Endodermal cell (in vitro differentiated cells): ENCODE measurements at regions not wholly inside any gene's neighbourhood (a gene's known extent, or its start where the extent isn't known, plus 50 kb on each side); places are given as distances from the start of the nearest gene placed in this dataset.

Experiments
- DNase-seq: peaks from one replicate; pipeline ENCODE4 v3.0.0-alpha.2; 2017
- H3K27ac ChIP-seq: 2 replicates; pipeline ENCODE4 v1.5.1; 2013; ENCODE audit warnings: mild to moderate bottlenecking, low read depth, low read length, moderate library complexity
- H3K27me3 ChIP-seq: 2 replicates; pipeline ENCODE4 v1.6.1; 2013; ENCODE audit warnings: mild to moderate bottlenecking, low read length, moderate library complexity; ENCODE audit not compliant: insufficient read depth, control insufficient read depth, poor library complexity, severe bottlenecking
- H3K36me3 ChIP-seq: 2 replicates; pipeline ENCODE4 v1.7.0; 2013; ENCODE audit warnings: mild to moderate bottlenecking, low read length, moderate library complexity; ENCODE audit not compliant: control insufficient read depth, insufficient read depth
- H3K4me1 ChIP-seq: one replicate; pipeline ENCODE4 v1.7.0; 2013; ENCODE audit warnings: low read length; ENCODE audit not compliant: control insufficient read depth, insufficient read depth
- H3K4me3 ChIP-seq: 2 replicates; pipeline ENCODE4 v1.5.1; 2013; ENCODE audit warnings: mild to moderate bottlenecking, low read length, moderate library complexity
- H3K9ac ChIP-seq: 2 replicates; pipeline ENCODE4 v1.6.1; 2013; ENCODE audit warnings: mild to moderate bottlenecking, low read length, moderate library complexity; ENCODE audit not compliant: poor library complexity, severe bottlenecking; ENCODE audit errors: extremely low read depth
- H3K9me3 ChIP-seq: 2 replicates; pipeline ENCODE4 v1.6.1; 2013; ENCODE audit warnings: mild to moderate bottlenecking, low read length, moderate library complexity; ENCODE audit not compliant: control insufficient read depth
- H3K27ac Mint-ChIP-seq: 2 replicates; pipeline ENCODE4 v1.8.0; 2020; ENCODE audit warnings: mixed read lengths
- H3K27me3 Mint-ChIP-seq: 2 replicates; pipeline ENCODE4 v1.8.0; 2021; ENCODE audit warnings: mild to moderate bottlenecking, mixed read lengths; ENCODE audit not compliant: insufficient read depth
- H3K36me3 Mint-ChIP-seq: 2 replicates; pipeline ENCODE4 v1.8.0; 2020; ENCODE audit warnings: low read depth, mixed read lengths
- H3K4me1 Mint-ChIP-seq: 2 replicates; pipeline ENCODE4 v1.8.0; 2020; ENCODE audit warnings: mixed read lengths
- H3K4me3 Mint-ChIP-seq: 2 replicates; pipeline ENCODE4 v1.8.0; 2020; ENCODE audit warnings: mild to moderate bottlenecking, moderate library complexity, mixed read lengths
- H3K9me3 Mint-ChIP-seq: 2 replicates; pipeline ENCODE4 v1.8.0; 2020; ENCODE audit warnings: mild to moderate bottlenecking, mixed read lengths
- CTCF ChIP-seq: fragments of 200-600 bp; sonication (generic); conservative IDR thresholded peaks from 2 replicates; pipeline ENCODE4 v1.5.0; 2021; ENCODE audit warnings: antibody characterized with exemption, mild to moderate bottlenecking
- WGBS, 2 experiments: methylation state at CpG; one replicate each; pipeline versions ENCODE4 v1.1.5 to v1.1.7; 2013; ENCODE audit warnings: missing lambda C conversion rate in 2 of 2, mixed read lengths in 1 of 2; ENCODE audit not compliant: insufficient coverage in 1 of 2, insufficient read length in 1 of 2; 5-methylcytosine and 5-hydroxymethylcytosine counted together

DNA sequence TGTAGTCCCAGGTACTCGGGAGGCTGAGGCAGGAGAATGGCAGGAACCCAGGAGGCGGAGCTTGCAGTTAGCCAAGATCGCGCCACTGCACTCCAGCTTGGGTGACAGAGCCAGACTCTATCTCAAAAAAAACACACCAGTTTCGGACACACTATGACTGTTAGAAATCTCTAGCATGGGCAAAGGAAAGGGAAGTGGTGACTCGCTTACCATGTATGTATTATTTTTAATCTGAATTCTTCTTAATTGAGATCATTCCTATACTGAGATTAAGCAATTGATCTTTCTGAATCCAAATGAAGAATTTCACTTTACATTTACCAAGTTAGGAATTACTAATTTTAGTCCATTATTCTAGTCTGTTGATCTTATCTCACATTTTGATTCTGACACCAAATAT lies 459.2 kb upstream of the ALCAM start:
- no peak overlapping the region for H3K4me3 Mint-ChIP-seq
- no peak for DNase-seq
- H3K4me1 ChIP-seq, result no peaks in the 10 kb centered on the region
- no peak overlapping the region for H3K27ac Mint-ChIP-seq
- no peak overlapping the region for H3K9ac ChIP-seq
- no peak overlapping the region for H3K27ac ChIP-seq
- no peak for TF ChIP-seq CTCF
- H3K9me3 Mint-ChIP-seq, result peaks cover 23% of the 10 kb centered on the region
- H3K9me3 ChIP-seq, result peaks cover 4% of the 10 kb centered on the region
- no peak overlapping the region for H3K4me3 ChIP-seq
- 97 to 98% methylated on average over 4 to 5 of the region's 6 CpGs for WGBS, 2 experiments
- H3K27me3 Mint-ChIP-seq, result peaks cover 6% of the 10 kb centered on the region
- H3K27me3 ChIP-seq, result no peaks in the 10 kb centered on the region
- H3K4me1 Mint-ChIP-seq, result no peaks in the 10 kb centered on the region
- H3K36me3 Mint-ChIP-seq, result peaks cover 3% of the 10 kb centered on the region
- no peaks in the 10 kb centered on the region for H3K36me3 ChIP-seq

- Histone ChIP-seq H3K36me3 (no peaks in the 10 kb centered on the region), H3K27ac (peak overlapping the region; percentile 41), H3K9me3 (no peaks in the 10 kb centered on the region), H3K4me3 (no peak overlapping the region), H3K9ac (no peak overlapping the region), H3K27me3 (no peaks in the 10 kb centered on the region), H3K4me1 (no peaks in the 10 kb centered on the region)
- Mint-ChIP-seq H3K9me3 (peaks cover 15% of the 10 kb centered on the region), H3K27me3 (peaks cover 6% of the 10 kb centered on the region), H3K27ac (no peak overlapping the region), H3K36me3 (peaks cover 3% of the 10 kb centered on the region), H3K4me1 (peaks cover 4% of the 10 kb centered on the region), H3K4me3 (no peak overlapping the region)
- WGBS, 2 experiments, result 88 to 100% methylated on average over 1 to 2 of the region's 2 CpGs
- no peak for TF ChIP-seq CTCF
- DNase-seq, result no peak
These were observed 457.9 kb upstream of the ALCAM start for GRCh38 chr3:104908761-104909160.

GRCh38 chr3:104909198-104909597 lies 457.5 kb upstream of the ALCAM start:
- WGBS, 2 experiments, result 40 to 78% methylated on average over 1 of the region's 1 CpG
- H3K9me3 ChIP-seq, result no peaks in the 10 kb centered on the region
- H3K4me3 ChIP-seq, result no peak overlapping the region
- H3K4me1 ChIP-seq, result no peaks in the 10 kb centered on the region
- no peak overlapping the region for H3K9ac ChIP-seq
- H3K4me3 Mint-ChIP-seq, result no peak overlapping the region
- H3K36me3 Mint-ChIP-seq, result peaks cover 3% of the 10 kb centered on the region
- no peak for TF ChIP-seq CTCF
- peak overlapping the region; percentile 47 for H3K27ac ChIP-seq
- H3K27me3 Mint-ChIP-seq, result peaks cover 3% of the 10 kb centered on the region
- H3K36me3 ChIP-seq, result no peaks in the 10 kb centered on the region
- no peaks in the 10 kb centered on the region for H3K27me3 ChIP-seq
- H3K4me1 Mint-ChIP-seq, result peaks cover 4% of the 10 kb centered on the region
- no peak overlapping the region for H3K27ac Mint-ChIP-seq
- no peak for DNase-seq
- peaks cover 12% of the 10 kb centered on the region for H3K9me3 Mint-ChIP-seq
